GM19395 (cell line): ENCODE measurements at regions not wholly inside any gene's neighbourhood (a gene's known extent, or its start where the extent isn't known, plus 50 kb on each side); places are given as distances from the start of the nearest gene placed in this dataset.
"Not testable (repeated sequence)": the region's sequence is repeated elsewhere in the genome, so short reads cannot be mapped to it uniquely, and the experiment has no call there.

Source experiments
- ATAC-seq: cut with Tn5 transposase; IDR thresholded peaks from one replicate; pipeline ENCODE4 v1.9.1; 2021; ENCODE audit warnings: mild to moderate bottlenecking, moderate library complexity; ENCODE audit not compliant: unreplicated experiment

GRCh38 chr7:84941936-84942335 is 244.9 kb downstream of the SEMA3D start:
- no peak for ATAC-seq

GRCh38 chr7:84941291-84941690 is 245.6 kb downstream of the SEMA3D start:
- no peak for ATAC-seq

DNA sequence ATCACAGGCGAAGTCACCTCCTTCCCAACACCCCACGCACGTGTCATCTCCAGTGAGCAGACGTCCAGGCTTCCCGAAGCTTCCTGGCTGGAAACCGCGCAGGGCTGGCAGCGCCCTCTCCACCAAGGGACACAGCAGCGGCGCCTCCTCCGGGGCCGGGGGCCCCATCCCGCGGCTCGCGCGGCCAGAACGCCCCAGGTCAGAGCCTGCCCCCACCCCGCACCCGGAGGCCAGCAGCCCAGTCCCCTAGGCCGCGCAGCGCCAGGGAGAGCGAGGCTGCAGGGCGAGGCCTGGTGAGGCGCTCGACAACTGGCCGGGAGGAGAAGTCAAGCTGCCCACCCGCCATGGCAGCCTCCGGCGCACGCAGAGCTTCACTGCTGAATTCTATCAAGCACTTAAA is 247.0 kb downstream of the SEMA3D start:
- ATAC-seq: no peak

- no peak for ATAC-seq
Observed at GRCh38 chr7:84939442-84939841, 247.4 kb downstream of the SEMA3D start.

- no peak for ATAC-seq
Observed at GRCh38 chr7:84924353-84924752, 262.5 kb downstream of the SEMA3D start.

DNA sequence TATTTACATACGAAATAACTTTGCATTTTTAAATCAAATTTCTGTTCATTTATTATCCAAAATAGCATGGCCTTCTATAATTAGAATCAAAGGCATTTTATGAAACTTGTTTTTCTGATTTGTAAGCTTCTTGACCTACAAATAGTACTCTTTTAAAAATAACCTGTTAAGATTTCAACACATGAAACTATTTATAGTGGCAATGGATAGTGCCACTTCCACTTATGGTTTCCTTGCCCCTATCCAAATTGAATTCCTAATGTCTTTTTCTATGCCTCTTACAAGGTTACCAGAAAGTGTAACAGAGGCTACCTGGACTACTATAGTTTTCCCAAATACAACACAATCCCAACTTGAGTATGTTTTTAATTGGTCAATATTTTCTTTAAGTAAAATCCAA is 263.5 kb downstream of the SEMA3D start:
- ATAC-seq: no peak

DNA sequence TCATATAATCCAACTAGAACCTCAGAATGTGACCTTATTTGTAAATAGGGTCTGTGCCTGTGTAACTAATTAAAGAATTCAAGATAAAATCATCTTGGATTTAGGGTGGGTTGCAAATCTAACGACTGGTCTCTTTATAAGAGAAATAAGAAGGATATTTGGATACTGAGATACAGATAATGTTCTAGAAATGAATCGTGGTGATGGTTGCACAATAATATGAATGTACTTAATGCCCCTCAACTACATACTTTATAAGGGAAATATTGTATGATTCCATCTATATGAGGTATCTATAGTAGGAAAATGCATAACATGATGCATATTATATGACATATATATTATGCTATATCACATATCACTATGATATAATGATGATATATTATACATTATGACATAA is 265.7 kb downstream of the SEMA3D start:
- no peak for ATAC-seq

- ATAC-seq: not testable (repeated sequence)
Observed at GRCh38 chr7:84916973-84917372, 269.9 kb downstream of the SEMA3D start.

DNA sequence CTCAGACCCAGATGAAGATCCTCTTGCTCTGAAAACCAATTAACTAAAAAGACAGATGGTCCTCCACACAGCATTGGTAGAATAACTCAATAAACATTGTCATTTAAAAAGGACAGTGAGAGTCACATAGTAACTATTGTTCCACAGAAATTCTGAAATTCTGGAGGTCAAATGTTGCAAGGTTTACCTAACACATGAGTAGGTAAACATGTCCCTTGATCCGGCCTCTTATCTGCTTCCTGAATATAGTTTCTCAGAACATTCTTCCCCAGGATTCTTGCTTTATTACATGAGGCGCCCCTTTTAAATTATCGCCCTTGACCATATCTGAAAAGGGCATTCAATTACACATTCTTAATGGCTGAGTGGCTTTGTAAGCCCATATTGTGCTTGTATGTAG is 270.7 kb downstream of the SEMA3D start:
- no peak for ATAC-seq

GRCh38 chr7:84914598-84914997 is 272.3 kb downstream of the SEMA3D start:
- no peak for ATAC-seq

DNA sequence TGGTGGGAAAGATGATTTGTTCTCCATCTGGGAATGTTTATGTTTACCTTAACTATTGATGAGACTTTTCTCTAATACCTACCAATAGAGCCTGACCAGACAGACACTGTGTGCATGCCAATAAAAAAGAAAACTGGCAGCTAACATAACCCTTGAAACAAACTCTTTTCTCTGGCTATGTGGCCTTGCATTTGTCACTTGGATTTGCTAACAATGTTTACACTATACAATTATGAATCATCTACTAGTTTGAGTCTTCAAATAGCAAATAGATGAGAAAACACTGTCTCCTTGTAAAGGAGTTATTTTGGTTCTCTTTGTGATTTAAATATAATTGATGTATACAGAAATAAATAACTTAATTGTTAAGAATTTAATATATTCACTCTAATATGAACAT is 273.1 kb downstream of the SEMA3D start:
- no peak for ATAC-seq

DNA sequence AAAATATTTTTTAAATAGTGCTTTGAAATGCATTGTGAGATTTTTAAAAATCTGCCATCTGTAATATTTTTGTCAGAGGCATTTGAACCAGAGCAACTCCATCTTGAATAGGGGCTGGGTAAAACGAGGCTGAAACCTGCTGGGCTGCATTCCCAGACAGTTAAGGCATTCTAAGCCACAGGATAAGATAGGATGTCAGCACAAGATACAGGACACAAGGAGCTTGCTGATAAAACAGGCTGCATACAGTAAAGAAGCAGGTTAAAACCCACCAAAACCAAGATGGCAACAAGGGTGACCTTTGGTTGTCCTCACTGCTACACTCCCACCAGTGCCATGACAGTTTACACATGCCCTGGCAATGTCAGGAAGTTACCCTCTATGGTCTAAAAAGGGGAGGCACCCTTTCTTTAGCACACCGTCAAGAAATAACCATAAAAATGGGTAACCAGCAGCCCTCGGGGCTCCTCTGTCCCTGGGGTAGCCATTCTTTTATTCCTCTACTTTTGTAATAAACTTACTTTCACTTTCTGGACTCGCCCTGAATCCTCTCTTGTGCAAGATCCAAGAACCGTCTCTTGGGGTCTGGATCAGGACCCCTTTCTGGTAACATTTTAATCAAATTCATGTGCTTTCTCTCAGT is 273.7 kb downstream of the SEMA3D start:
- ATAC-seq: no peak

- no peak for ATAC-seq
Observed at GRCh38 chr7:84912537-84912936, 274.3 kb downstream of the SEMA3D start.

DNA sequence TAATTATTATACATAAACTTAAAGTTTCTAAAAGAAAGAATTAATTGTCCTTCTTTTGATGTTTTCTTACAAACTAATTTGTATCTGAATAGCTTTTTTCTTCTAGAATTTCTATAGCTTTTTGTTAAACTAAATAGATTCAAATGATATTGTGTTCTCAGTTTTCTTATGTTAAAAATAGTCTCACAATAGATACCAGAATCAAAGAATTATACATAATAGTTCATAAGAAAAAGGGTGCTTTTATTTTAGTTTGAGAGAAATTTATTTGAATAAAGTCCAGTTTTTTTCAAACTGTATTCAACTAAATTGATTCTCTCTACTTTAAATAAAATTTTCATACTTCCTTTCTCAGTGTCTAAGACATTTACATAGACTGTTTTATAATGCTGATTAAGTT is 274.8 kb downstream of the SEMA3D start:
- ATAC-seq: no peak

DNA sequence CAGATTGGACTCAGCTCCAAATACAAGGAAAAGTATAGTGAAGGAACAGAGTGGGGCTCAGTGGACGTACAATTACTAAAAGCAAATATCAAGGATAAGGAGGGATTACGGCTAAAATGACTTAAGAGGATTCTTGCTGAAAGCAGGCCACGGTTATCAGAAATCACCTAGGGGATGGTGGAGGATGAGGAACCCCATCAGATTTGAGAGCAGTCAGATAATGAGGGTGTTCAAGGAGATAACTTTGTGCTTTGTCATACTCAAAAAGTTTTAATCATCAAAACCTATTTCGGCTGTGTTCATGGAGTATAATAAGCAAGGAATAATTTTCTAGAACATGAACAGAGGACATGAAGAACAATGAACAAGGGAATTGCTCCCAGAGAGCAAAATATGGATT is 275.8 kb downstream of the SEMA3D start:
- ATAC-seq: no peak

DNA sequence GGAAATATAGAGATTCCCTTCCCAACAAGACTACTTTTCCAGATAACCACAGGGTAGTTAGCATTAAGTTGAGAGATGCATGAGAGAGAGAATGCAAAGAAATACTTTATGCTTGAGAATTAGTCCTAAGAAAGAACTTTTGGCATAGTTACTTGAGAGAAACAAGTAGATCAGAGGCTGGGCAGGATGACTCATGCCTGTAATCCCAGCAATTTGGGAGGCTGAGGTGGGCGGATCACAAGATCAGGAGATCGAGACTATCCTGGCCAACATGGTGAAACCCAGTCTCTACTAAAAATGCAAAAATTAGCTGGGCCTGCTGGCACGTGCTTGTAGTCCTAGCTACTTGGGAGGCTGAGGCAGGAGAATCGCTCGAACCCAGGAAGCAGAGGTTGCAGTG is 276.5 kb downstream of the SEMA3D start:
- not testable (repeated sequence) for ATAC-seq

GRCh38 chr7:84908196-84908793 is 278.6 kb downstream of the SEMA3D start:
- no peak for ATAC-seq

DNA sequence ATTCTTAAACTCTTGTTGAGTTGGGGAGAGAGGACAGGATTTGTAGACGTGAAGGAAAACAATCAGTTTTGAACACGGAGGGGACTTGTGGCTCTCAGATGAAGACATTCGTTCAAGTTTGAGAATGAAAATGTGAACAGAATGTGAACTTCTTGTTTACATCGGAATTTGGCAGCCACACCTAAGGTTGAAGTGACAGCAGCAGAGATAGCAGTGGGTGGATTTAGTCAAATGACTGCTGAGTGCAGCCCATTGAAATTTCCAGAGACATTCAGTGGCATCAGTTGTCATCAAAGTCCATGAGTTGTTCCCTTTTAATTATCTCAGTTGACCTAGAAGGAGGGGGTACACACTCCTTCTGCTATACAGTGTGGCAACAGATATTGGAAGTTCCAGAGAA is 280.0 kb downstream of the SEMA3D start:
- no peak for ATAC-seq

DNA sequence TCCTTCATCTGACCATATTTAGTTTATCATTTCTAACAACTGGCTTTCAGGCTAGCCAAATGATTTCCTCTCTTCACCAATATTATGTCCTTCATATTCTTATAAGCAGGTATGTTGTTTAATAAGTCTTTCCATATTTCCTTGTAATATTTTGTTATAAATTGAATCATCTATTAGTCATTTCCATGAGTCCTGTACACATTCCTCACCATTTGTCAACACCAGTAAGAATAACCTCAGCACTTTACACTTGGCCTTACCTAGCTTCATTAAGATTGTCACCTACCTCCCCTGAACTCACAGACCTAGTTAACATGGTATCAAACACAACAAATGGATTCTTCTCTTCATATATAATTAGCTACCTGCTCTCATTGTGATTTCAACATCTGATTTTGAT is 282.3 kb downstream of the SEMA3D start:
- no peak for ATAC-seq

GRCh38 chr7:84901366-84901765 is 285.5 kb downstream of the SEMA3D start:
- ATAC-seq: no peak

DNA sequence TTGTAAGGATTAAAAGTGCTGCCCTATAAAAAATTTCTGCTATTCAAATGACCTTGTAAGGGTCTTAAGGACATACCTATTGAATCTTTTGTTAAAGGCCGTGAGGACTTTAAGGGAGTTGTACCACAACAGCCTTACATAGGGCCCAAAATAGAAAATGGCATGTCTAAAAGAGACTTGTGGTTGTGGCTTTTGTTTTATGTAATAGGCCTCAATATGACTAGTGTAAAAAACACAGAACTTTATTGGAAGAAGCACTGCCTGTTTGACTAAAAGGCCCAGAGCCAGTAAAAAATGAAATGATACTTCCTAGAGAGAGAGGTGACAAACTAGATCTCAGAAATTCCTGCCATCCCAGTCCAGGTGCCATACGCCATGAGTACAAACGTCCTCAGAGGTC is 286.6 kb downstream of the SEMA3D start:
- ATAC-seq: no peak

- no peak for ATAC-seq
Observed at GRCh38 chr7:84895563-84895962, 291.3 kb downstream of the SEMA3D start.

- not testable (repeated sequence) for ATAC-seq
Observed at GRCh38 chr7:84883570-84883969, 303.3 kb downstream of the SEMA3D start.
